OCI-LY7 (cell line): ENCODE measurements at regions not wholly inside any gene's neighbourhood (a gene's known extent, or its start where the extent isn't known, plus 50 kb on each side); places are given as distances from the start of the nearest gene placed in this dataset.

Experiments
- EZH2phosphoT487 ChIP-seq: fragments of 200-600 bp; sonication (generic); IDR thresholded peaks from 2 replicates; pipeline ENCODE4 v1.6.1; 2018; ENCODE audit warnings: low read depth, borderline replicate concordance, mild to moderate bottlenecking, mixed run types, antibody characterized with exemption, low read length, moderate library complexity, mixed read lengths
- TF ChIP-seq, protein P1 (sequence below): fragments of 200-600 bp; sonication (generic); conservative IDR thresholded peaks from 2 replicates; pipeline ENCODE4 v1.5.1; 2014; ENCODE audit warnings: mild to moderate bottlenecking, antibody characterized with exemption, low read length, moderate library complexity, mixed read lengths

DNA sequence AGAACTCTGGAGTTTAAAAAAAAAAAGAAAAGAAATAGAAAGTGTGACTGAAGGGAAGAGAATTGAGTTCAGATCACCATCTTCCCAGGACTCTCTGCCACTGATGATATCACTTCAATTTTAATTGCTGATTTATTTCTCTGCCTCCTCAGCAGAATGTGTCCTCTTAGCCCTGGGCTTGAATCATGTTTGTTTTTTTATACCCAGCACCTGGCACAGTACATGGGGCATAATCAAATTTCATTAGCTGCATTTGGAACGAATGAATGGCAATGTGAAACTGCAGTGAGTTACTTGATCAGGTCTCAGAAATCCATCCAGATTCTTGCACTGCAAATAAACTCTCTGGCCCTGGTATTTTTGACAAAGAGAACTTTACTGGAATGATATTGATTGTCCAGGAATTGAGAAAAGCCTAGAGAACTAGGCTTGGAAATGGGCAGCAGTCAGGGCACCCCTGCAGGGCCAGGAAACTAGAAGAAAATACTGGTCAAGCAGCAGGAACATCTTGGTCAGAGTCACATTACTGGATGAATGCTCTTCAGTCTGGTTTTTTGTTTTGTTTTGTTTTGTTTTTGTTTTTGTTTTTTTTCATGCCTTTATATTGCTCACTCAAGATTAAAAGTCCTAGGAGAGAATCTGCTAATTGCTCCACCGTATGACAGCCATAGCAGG lies 103.8 kb upstream of the FAM78B start:
- TF ChIP-seq, protein P1, sequence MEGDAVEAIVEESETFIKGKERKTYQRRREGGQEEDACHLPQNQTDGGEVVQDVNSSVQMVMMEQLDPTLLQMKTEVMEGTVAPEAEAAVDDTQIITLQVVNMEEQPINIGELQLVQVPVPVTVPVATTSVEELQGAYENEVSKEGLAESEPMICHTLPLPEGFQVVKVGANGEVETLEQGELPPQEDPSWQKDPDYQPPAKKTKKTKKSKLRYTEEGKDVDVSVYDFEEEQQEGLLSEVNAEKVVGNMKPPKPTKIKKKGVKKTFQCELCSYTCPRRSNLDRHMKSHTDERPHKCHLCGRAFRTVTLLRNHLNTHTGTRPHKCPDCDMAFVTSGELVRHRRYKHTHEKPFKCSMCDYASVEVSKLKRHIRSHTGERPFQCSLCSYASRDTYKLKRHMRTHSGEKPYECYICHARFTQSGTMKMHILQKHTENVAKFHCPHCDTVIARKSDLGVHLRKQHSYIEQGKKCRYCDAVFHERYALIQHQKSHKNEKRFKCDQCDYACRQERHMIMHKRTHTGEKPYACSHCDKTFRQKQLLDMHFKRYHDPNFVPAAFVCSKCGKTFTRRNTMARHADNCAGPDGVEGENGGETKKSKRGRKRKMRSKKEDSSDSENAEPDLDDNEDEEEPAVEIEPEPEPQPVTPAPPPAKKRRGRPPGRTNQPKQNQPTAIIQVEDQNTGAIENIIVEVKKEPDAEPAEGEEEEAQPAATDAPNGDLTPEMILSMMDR = no peak
- TF ChIP-seq EZH2phosphoT487 = no peak
